Prostate gland (tissue), 2 donors: ENCODE measurements at regions not wholly inside any gene's neighbourhood (a gene's known extent, or its start where the extent isn't known, plus 50 kb on each side); places are given as distances from the start of the nearest gene placed in this dataset.

Experiments
- DNase-seq: peaks from one replicate; pipeline ENCODE4 v3.0.0-alpha.2; 2019; ENCODE audit warnings: low spot score
- H3K27ac ChIP-seq, 2 donors: fragments of 200-600 bp; sonication (generic); 2 replicates each; pipeline ENCODE4 v1.5.1; 2017 to 2019
- H3K27me3 ChIP-seq: fragments of 200-600 bp; sonication (generic); replicated peaks from 2 replicates; pipeline ENCODE4 v1.5.1; 2019; ENCODE audit not compliant: insufficient read depth
- H3K36me3 ChIP-seq, 2 donors: fragments of 200-600 bp; sonication (generic); 1 replicate in 1 of 2; 2 replicates in 1 of 2; pipeline versions ENCODE4 v1.5.1 to v1.8.1; 2017 to 2019
- H3K4me1 ChIP-seq: fragments of 200-600 bp; sonication (generic); replicated peaks from 2 replicates; pipeline ENCODE4 v1.5.1; 2019
- H3K4me3 ChIP-seq, 2 donors: fragments of 200-600 bp; sonication (generic); 2 replicates each; pipeline ENCODE4 v1.5.1; 2017 to 2019
- H3K9me3 ChIP-seq: fragments of 200-600 bp; sonication (generic); 2 replicates; pipeline ENCODE4 v1.5.1; 2017
- CTCF ChIP-seq, 4 experiments: fragments of 200-600 bp in 2 of 4; fragments of 450-650 bp in 2 of 4; sonication (generic) in 2 of 4; IDR thresholded peaks; 1 replicate in 3 of 4; 2 replicates in 1 of 4; pipeline ENCODE4 v1.5.1; 2016 to 2019; ENCODE audit warnings: antibody characterized with exemption in 4 of 4, mild to moderate bottlenecking in 2 of 4, moderate library complexity in 2 of 4
- POLR2A ChIP-seq: fragments of 450-650 bp; IDR thresholded peaks from one replicate; pipeline ENCODE4 v1.6.1; 2016; ENCODE audit warnings: antibody characterized with exemption, mild to moderate bottlenecking
- POLR2AphosphoS5 ChIP-seq: sonication (generic); formaldehyde crosslinking; IDR thresholded peaks from one replicate; pipeline ENCODE4 v1.6.1; 2017; ENCODE audit warnings: antibody characterized with exemption
- WGBS: methylation state at CpG from one replicate; pipeline ENCODE4 v1.1.5; 2018; 5-methylcytosine and 5-hydroxymethylcytosine counted together
- intact Hi-C: fragments of 100-400 bp; cut with DNase I; formaldehyde crosslinking; loops from one replicate; pipeline ENCODE4 v1.14.2; 2022

GRCh38 chr1:118615066-118615465 is 373.1 kb downstream of the TBX15 start:
- intact Hi-C loops: no loop called here
- no peak for DNase-seq
- H3K27me3 ChIP-seq: no peaks in the 10 kb centered on the region
- H3K27ac ChIP-seq: no peak overlapping the region
- H3K4me3 ChIP-seq: no peak overlapping the region
- no peaks in the 10 kb centered on the region for H3K9me3 ChIP-seq
- TF ChIP-seq POLR2AphosphoS5 (no peak), CTCF (IDR thresholded peaks at IDR 0.05) (no peak), POLR2A (no peak)
- H3K36me3 ChIP-seq: no peaks in the 10 kb centered on the region
- H3K4me1 ChIP-seq: no peaks in the 10 kb centered on the region
- WGBS: 86% methylated on average over 2 of the region's 2 CpGs

GRCh38 chr1:118589238-118589846 is 398.8 kb downstream of the TBX15 start:
- intact Hi-C loops: no loop called here
- 44% methylated on average over 5 of the region's 5 CpGs for WGBS

GRCh38 chr1:118588566-118588965 is 399.6 kb downstream of the TBX15 start:
- DNase-seq: no peak
- TF ChIP-seq CTCF (IDR thresholded peaks at IDR 0.05) (no peak), POLR2A (no peak), POLR2AphosphoS5 (no peak)
- Histone ChIP-seq H3K36me3 (no peaks in the 10 kb centered on the region), H3K4me3 (no peak overlapping the region), H3K9me3 (no peaks in the 10 kb centered on the region), H3K27ac (no peak overlapping the region), H3K4me1 (no peaks in the 10 kb centered on the region), H3K27me3 (no peaks in the 10 kb centered on the region)
- intact Hi-C loops: no loop called here

More at GRCh38 chr1:118589238-118589846, 398.8 kb downstream of the TBX15 start:
- no peaks in the 10 kb centered on the region for H3K9me3 ChIP-seq
- DNase-seq: no peak
- H3K36me3 ChIP-seq: no peaks in the 10 kb centered on the region
- H3K27ac ChIP-seq: no peak overlapping the region
- no peaks in the 10 kb centered on the region for H3K27me3 ChIP-seq
- H3K4me1 ChIP-seq: no peaks in the 10 kb centered on the region
- TF ChIP-seq POLR2AphosphoS5: no peak
- no peak for TF ChIP-seq CTCF (IDR thresholded peaks at IDR 0.05)
- TF ChIP-seq POLR2A: no peak
- no peak overlapping the region for H3K4me3 ChIP-seq

GRCh38 chr1:118578276-118578675 is 393.2 kb upstream of the SPAG17 start:
- Histone ChIP-seq H3K9me3 (no peaks in the 10 kb centered on the region), H3K4me1 (no peaks in the 10 kb centered on the region), H3K36me3 (no peaks in the 10 kb centered on the region), H3K27ac (no peak overlapping the region), H3K4me3 (no peak overlapping the region), H3K27me3 (no peaks in the 10 kb centered on the region)
- intact Hi-C loops: no loop called here
- no peak for DNase-seq
- TF ChIP-seq CTCF (IDR thresholded peaks at IDR 0.05) (no peak), POLR2A (no peak), POLR2AphosphoS5 (no peak)

GRCh38 chr1:118575060-118575459 is 390.0 kb upstream of the SPAG17 start:
- Histone ChIP-seq H3K9me3 (no peaks in the 10 kb centered on the region), H3K4me3 (no peak overlapping the region), H3K27me3 (no peaks in the 10 kb centered on the region), H3K4me1 (no peaks in the 10 kb centered on the region), H3K27ac (no peak overlapping the region), H3K36me3 (no peaks in the 10 kb centered on the region)
- WGBS: 91% methylated on average over 2 of the region's 2 CpGs
- intact Hi-C loops: no loop called here
- TF ChIP-seq POLR2AphosphoS5 (no peak), CTCF (IDR thresholded peaks at IDR 0.05) (no peak), POLR2A (no peak)
- DNase-seq: no peak
